Myocyte (in vitro differentiated cells): ENCODE measurements at regions not wholly inside any gene's neighbourhood (a gene's known extent, or its start where the extent isn't known, plus 50 kb on each side); places are given as distances from the start of the nearest gene placed in this dataset.
"Not testable (repeated sequence)": the region's sequence is repeated elsewhere in the genome, so short reads cannot be mapped to it uniquely, and the experiment has no call there.

ENCODE experiments used
- DNase-seq: peaks from one replicate; pipeline ENCODE4 v3.0.0-alpha.2; 2012; ENCODE audit warnings: low read depth

DNA sequence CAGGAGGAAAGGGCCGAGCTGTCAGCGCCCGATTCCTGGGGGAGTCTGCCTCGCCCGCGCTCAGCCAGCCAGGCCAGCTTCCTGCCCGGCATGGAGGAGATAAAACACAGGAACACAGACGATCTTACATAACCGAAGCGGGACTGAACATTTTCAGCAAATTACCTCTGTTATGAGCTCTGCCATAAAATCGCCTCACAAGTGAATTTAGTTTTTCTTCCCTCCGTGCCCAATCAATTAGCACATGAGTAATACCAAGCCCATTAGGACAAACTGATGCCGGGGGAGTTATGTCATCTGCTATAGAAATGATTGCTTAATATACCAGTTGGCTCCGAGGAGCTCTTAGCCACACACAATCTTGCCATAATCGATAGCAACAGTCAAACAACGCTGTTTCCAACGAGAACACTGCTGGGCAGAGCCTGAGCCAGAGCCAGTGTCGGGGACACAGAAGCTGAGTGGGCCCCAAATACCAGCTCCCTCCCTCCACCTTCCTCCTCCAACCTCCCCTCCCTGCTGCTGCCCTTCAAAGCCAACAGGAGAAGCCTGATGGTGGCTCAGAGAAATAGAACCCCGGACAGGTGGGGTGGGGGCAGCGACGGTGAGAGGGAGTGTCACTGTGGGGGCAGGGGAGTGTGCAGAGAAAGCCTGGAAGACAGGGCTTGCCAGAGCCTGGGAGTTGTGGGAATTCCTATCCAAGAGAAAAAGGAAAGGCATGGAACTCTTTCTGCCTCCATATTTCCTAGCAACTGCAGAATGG, 279.4 kb upstream of the TLE3 start:
- peak; percentile 5 for DNase-seq

DNA sequence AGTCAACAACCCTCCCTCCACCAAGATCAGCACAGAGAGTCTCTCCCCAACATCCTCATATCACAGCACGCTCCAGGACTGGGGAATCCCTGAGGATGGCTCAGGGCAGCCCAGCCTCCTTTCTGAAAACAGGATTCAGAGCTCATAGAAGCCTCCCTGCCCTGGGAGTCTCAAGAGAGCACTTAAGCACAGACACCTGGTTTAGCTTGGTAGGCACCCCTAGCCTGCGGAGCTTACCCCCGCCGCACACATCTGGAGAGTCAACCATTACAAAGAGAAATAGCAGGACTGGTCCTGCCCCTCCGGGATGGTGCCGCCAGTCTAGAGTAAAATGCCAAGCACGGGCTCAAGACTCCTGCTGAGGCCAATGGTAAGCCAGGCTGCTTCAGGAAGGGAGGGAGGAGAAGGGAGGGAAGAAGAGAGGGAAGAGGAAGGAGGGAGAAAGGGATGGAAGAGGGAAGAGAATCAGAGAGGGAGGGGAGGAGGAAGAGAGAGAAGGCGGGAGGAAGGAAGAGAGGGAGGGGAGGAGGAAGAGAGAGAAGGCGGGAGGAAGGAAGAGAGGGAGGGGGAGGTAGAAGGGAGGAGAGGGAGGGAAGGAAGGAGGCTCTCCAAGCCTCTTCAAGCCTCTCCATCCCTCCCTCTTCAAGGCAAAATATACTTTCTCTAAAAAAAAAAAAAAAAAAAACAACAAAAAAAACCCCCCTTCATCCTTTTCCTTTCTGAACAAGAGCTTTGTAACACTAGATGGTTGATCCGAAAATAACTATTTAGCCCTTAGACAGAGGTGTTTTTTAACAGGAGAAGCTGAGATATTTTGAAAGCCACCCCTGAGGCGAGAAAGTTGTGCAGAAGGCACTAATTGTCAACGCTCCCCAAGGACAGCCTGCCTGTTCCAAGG, 278.6 kb upstream of the TLE3 start:
- DNase-seq = no peak

DNA sequence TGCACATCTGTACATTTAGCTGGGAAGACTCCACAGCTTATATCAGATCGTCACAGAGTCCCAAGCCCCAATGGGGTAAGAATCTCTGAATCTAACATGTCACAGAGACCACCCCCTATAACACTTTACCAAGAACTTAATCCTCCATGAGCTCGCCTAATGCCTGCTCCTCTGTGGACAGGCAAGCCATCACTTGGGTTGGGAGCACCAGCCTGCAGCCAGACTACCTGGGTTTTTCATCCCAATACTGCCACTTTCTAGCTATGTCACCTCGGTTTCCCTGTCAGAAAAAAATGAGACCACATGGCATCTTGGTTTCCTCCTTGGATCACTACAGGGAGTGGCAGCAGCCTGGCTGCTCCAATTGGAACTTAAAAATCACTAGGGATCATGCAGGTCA, 277.9 kb upstream of the TLE3 start:
- DNase-seq = no peak

DNA sequence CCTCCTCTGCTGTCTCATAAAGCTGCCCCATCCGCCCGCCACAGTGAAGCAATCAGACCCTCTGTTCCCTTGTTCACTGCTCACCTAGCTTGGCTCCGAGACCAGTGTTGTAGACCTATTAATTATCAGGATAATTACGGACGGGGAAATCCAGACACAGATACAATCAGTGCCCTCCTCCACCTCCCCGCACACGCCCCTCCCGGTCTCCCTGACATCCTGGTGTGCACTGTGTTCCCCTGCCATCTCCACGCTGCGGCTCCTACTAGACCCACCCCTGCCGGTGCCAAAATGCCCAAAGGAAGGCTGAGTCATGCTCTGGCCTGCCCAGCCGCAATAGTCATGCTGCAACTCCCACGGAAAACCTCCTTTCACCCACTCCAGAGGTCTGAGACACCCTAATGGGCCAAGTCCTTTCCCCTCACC, 277.3 kb upstream of the TLE3 start:
- DNase-seq = peak; percentile 59

DNA sequence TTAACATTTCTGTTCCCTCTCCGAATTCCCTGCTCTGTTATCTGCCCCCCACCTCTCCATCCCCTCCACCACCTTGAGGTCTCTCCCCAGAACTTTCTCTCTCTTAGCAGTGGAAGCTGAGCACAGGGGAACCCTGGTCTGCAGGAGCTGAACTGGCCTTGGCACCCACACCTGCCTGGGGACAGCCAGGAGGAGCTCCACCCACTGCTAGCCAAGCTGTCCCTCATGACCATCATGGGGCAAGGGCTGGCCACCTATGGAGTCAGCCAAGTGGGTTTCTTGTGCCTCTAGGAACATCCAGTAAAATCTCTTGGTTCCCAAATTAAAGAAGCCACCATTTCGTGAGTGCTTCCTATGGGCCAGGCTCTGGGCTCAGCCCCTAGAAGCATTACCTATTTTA, 276.4 kb upstream of the TLE3 start:
- no peak for DNase-seq

DNA sequence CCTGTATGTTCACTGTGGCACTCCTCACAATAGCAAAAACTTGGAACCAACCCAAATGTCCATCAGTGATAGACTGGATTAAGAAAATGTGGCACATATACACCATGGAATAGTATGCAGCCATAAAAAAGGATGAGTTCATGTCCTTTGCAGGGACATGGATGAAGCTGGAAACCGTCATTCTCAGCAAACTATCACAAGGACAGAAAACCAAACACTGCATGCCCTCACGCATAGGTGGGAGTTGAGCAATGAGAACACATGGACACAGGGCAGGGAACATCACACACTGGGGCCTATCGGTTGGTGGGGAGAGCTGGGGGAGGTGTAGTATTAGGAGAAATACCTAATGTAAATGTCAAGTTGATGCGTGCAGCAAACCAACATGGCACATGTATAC, 275.7 kb upstream of the TLE3 start:
- not testable (repeated sequence) for DNase-seq

DNA sequence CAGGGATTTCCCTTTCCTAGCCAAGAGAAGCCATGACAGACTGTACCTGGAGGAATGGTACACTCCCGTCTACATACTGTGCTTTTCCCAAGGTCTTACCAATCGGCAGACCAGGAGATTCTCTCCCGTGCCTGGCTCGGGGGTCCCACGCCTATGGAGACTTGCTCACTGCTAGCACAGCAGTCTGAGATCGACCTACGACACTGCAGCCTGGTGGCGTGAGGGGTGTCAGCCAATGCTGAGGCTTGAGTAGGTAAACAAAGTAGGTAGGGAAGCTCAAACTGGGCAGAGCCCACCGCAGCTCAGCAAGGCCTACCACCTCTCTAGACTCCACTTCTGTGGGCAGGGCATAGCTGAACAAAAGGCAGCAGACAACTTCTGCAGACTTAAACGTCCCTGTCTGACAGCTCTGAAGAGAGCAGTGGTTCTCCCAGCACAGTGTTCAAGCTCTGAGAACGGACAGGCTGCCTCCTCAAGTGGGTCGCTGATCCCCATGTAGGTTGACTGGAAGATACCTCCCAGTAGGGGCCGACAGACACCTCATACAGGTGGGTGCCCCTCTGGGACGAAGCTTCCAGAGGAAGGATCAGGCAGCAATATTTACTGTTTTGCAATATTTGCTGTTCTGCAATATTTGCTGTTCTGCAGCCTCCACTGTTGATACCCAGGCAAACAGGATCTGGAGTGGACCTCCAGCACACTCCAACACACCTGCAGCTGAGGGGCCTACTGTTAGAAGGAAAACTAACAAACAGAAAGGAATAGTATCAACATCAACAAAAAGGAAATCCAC, 270.4 kb upstream of the TLE3 start:
- not testable (repeated sequence) for DNase-seq

DNA sequence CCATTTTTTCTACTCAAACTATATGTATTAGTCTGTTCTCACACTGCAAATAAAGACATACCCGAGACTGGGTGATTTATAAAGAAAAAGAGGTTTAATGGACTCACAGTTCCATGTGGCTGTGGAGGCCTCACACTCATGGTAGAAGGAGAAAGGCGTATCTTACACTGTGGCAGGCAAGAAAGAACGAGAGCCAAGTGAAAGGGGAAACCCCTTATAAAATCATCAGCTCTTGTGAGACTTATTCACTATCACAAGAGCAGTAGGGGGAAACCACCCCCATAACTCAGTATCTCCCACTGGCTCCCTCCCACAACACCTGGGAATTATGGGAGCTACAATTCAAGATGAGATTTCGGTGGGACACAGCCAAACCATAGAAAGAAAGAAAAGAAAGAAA, 266.3 kb upstream of the TLE3 start:
- DNase-seq = not testable (repeated sequence)

DNA sequence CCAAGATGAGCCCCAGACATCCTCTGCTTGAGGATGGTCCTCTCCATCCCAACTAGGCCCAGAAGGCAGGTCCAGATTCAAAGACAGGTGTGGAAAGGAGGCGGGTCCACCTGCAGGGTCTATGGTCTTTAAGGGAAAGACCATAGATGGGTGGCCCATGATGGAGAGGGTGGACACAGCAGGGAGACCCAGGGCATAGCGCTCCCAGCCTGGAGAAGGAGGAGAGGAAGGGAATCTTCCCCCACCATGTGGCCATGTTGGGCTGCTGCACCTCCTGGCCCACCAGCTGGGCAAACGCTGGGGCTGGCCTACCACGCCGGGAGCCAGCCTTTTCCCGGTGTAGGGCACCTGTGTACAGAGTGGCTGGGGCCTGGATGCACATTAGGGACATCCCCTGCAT, 265.2 kb upstream of the TLE3 start:
- peak; percentile 33 for DNase-seq

DNA sequence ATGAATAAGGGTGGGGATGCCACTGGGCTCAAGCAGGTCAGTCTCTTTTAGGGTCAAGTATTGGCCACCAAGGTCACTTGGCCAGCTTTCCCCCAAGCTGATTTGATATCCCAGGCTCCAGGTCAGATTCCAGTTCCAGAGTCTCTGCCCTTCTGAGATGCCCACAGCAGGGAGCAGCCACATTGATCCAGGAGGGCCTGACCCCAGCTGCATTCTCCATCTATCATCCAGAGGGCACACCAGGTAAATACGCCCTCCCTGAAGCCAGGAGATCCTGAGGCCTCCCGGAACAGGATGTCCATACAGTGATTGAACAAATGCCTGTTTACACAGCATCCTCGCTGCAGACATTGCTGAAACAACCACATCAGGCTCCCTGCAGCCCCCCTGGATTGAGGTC, 264.6 kb upstream of the TLE3 start:
- no peak for DNase-seq

DNA sequence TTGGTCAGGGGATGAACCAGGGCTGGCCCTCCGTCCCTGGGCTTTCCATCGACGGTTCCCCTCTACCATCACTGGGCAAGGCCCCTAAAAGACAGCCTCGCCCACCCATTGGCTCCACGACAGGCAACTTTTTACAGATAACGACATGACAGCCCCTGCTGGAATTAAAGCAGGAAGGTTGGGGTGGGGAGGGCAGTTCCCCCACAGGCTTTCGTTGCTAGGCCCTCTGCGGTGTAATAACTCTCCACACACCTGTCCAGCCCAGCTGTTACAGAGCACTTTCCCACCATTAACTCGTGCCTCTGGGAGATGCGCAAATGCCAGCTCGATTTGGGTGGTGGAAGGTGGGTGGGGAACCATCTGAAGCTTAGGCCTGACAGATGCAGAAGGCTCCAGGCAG, 264.2 kb upstream of the TLE3 start:
- no peak for DNase-seq

DNA sequence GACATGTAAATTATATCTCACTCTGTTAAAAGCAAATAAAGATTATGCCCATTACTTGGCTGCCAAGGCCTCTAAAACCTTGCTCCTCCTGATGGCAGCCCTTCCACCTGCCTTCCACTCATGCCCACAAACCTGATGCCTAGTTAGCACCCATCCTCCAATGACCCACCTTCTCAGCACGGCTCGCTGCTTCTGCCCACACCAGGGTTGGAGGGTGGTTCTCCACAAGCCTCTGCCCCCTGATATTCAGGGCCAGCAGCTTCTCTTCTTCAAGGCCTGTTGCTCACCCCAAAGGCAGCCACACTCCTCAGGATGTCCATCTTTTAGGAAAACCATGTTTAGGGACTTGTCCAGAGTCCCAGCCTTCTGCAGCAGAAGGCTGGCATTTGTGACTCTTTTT, 263.4 kb upstream of the TLE3 start:
- DNase-seq = no peak

DNA sequence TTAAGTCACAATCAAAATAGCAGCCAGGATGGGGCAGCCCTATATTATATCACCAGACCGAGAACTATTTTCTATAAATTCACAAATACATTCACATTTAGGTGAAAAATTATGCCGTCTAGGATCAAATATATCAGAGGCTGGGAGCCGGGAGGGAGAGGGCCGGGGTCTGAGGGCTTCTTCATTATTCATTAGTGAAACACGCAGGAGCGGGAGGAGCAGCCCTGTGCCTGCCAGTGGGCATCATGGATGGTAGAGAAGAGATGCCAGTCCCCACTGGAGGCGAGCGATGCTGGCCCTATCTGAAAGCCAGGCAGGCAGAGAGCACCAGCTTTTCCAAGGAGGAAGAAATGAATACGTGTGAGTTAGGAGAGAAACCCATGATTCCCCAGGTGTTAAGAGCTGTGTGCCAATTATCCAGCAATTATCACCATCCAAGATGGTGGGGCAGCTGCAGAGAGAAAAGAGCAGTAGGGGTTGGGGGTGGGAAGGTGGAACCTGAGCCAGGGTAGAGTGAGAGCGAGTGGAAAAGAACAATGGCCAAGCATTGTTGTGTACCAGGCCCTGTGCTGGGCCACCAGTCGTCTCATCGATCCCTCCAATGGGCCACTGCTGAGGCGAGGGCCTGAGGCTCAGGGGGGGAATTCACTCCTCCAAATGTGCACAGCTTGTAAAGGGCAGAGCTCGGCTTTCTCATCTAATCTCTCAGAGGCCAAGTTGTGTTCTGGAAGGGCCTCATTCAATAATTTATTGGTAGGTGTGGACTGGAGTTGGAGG, 261.3 kb upstream of the TLE3 start:
- DNase-seq = no peak

DNA sequence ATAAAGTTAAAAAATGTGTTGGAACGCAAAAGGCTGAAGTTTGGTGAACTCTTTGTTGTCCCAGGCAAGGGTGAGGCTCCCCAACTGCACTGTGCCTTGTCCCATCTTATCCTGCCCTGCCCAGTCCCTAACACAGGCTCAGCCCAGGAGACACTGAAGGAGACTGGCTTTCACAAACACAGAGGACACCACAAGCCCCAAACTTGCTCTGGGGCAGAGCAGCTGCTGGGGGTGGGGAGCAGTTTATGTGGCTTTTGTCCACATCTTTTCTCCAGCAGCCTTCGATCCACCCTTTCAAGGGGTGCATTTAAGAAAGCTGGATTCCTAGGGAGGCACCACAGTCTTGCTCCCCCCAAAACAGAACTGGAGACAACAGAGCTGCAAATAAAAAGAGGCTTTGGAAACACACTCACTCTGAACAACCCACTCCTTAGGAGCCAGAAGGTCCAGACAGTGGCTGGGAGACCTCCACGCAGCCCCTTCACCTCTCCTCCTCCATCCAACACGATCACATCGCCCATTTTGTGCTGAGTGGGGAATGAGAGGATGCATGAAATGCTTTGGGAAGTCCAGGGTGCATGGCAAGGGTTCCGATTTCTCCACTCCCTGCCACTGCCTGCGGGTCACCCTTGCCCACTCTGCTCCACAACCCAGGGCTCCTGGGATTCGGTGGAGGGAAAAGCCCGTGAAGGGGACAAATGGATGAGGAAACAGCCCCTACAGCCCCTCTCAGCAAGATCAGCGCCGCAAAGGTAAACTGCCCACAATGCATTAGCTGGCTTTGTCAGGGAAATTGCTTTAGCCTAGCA, 260.5 kb upstream of the TLE3 start:
- DNase-seq = no peak

DNA sequence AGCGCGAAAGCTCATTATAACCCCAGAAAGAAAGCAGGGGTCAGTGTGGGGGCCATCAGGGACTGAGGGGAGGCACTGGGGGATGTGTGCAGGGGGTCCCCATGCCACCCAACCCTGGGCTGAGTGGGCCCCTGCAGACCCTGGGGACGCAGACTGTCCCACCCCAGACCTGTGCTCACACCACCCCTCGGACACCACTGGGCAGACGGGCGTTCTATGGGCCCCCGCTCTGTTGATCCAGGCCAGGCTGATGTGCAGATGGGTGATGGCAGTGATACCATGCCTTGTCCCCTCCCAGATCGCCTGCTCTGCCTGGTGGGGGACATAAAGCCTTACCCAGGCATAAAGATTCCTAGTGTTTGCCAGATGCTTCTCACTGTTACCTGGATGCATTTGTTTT, 259.7 kb upstream of the TLE3 start:
- no peak for DNase-seq

DNA sequence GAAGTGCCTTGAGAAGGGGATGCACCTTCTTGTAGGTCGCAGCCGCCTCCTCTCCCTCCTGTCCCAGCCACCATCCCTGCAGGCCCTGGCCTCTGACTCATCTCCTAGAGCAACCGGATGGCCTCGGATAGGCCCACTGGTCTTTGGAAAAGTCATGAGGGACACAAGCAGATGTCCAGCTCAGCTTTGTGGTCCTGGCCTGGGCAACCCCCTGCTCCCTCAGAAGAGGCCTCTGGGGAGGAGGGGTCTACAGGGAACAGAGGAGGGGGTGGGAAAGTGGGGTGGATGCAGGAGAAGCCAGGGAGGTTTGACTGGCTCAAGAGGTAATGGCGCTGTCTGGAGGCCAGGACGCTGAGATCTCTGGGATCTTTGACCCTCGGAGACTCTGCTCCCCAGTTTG, 259.2 kb upstream of the TLE3 start:
- DNase-seq = peak; percentile 71

DNA sequence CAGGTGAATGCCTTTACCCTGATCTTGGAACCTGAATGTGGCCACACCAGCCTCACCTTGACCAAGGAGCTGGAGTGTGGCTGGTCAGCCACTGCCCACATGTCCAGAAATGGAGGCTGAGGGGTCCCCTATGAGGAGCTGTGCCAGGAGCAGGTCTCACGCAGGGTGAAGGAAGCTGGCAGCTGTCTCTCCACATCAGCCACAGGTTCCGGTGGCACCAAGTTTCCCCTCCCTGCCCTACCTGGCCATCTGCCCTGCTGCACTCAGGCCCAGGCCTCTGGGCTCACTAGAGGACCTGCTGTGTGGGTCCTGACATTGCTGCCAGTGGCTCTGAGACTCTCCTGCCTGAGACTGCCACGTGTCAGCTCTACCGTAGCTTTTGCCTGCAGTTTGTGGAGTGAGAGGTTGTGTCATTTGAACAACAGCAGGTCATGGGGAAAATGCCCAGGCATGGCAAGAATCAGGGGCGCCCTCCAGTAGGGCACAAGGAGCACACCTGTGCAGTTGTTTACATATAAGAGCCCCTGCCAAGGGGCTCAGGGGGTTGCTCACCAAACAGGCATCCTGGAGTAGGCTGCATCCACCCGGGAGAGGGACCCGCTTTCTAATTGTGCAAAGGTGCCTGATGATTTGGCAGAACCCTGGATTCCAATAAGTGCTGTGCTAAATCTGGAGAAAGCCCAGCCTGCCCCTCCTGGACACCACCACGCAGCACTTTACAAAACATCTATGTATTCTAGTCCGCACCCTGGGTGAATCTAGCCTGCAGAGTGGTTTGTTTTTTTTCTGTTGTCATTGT, 258.5 kb upstream of the TLE3 start:
- DNase-seq = no peak

DNA sequence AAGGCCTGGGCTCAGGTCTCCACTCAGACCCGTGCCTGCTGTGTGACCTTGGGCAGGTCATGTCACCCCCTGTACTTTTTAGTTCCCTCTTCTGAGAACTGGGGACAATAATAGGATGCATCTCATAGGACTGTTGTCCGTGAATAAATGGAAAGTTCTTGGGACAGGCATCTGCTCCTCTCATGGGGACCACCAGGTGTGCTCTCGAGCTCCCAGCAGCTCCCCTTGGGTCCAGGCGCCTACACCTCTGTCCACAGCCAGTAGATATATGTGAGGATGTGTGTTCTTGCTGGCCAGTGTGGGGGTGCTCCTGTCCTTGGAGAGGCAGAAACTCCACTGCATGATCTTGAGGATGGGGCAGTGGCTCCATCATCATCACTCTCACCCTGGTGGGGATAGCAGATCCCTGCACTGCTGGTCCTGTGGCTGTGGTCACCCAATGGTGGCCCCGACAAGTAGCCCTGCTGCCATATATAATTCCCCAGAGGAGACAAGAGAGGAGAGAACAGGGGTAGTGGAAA, 257.6 kb upstream of the TLE3 start:
- DNase-seq = no peak

DNA sequence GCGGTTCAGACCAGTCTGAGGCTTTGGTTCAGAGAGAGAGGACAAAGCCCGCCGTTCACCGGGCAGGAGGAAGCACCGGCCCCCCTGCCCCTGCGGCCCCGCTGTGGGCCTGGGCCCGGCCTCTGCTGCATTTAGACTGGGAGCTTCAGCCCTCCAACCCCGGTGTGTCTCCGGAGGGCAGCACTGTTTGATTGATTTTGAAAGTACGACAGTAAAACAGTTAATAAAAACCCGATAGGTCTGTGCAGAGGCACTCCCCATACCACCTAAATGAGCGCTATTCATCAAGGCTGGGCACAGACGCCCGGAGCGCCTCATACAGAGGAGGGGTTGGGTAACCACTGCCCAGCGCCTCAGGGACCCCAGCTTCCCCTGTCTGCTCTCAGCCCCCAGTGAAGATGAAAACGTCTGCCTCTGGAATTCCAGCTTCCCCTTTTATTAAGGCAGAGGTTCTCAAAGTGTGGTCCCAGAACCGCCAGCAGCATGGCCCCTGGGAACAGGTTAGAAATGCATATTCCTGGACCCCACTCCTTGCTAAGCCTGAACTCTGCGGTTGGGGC, 256.7 kb upstream of the TLE3 start:
- DNase-seq = no peak
